ENCODE measurements at regions not wholly inside any gene's neighbourhood (a gene's known extent, or its start where the extent isn't known, plus 50 kb on each side); places are given as distances from the start of the nearest gene placed in this dataset.

DNA sequence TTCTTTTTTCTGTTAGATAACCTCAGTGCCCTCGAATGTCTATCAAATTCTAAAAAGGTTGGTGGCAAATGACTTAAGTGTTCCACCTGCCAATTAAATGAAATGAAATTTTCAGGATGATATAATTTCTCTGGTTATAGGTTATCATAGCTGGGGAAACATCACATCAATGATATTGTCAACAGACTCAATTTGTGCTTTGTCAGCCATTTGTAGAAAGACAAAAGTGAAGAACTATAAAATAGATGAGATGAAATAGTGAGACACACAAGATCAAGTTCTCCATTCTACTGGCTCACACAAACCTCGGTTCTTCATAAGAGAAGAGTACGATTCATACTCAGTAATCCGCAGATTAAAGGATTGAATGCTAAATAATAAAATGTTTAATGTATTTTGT lies 1443.2 kb upstream of the FLRT2 start:
- no peak overlapping the region for H3K27ac ChIP-seq (ENCODE audit: low read depth in 1 of 2, low read length in 2 of 2)
- no peaks in the 10 kb centered on the region for H3K4me1 ChIP-seq (ENCODE audit: control insufficient read depth in 1 of 2, insufficient read depth in 2 of 2, low read length in 2 of 2)
- H3K4me2 ChIP-seq (replicated peaks; ENCODE audit: extremely low read depth, low read length, poor library complexity, severe bottlenecking), result no peak overlapping the region
- H3K27me3 ChIP-seq (ENCODE audit: control insufficient read depth in 2 of 2, insufficient read depth in 2 of 2, low read length in 2 of 2), result no peaks in the 10 kb centered on the region
- no peak overlapping the region for H3K27ac Mint-ChIP-seq
- no CpG with 5 or more reads among the region's 4 CpGs for WGBS (ENCODE audit: insufficient coverage)
- TF ChIP-seq, protein P1, sequence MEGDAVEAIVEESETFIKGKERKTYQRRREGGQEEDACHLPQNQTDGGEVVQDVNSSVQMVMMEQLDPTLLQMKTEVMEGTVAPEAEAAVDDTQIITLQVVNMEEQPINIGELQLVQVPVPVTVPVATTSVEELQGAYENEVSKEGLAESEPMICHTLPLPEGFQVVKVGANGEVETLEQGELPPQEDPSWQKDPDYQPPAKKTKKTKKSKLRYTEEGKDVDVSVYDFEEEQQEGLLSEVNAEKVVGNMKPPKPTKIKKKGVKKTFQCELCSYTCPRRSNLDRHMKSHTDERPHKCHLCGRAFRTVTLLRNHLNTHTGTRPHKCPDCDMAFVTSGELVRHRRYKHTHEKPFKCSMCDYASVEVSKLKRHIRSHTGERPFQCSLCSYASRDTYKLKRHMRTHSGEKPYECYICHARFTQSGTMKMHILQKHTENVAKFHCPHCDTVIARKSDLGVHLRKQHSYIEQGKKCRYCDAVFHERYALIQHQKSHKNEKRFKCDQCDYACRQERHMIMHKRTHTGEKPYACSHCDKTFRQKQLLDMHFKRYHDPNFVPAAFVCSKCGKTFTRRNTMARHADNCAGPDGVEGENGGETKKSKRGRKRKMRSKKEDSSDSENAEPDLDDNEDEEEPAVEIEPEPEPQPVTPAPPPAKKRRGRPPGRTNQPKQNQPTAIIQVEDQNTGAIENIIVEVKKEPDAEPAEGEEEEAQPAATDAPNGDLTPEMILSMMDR (IDR thresholded peaks at IDR 0.05), result no peak
- H3K4me3 Mint-ChIP-seq, result no peak overlapping the region
- peaks cover 0 to 19% of the 10 kb centered on the region in 2 donors for H3K9me3 ChIP-seq (replicated peaks in 1 of 2; ENCODE audit: control insufficient read depth in 1 of 2, insufficient read depth in 1 of 2, low read length in 2 of 2)
- H3K4me1 Mint-ChIP-seq, result no peaks in the 10 kb centered on the region
- no peaks in the 10 kb centered on the region for H3K27me3 Mint-ChIP-seq (ENCODE audit: low read depth in 3 of 3)
- intact Hi-C loops (cut with micrococcal nuclease), result no loop called here
- H4K20me1 ChIP-seq (ENCODE audit: insufficient read depth, low read length), result no peaks in the 10 kb centered on the region
- H3K79me2 ChIP-seq (ENCODE audit: insufficient read depth, low read length), result no peaks in the 10 kb centered on the region
- no peak for DNase-seq
- H3K9me3 Mint-ChIP-seq, result peaks cover 0 to 14% (median 2%) of the 10 kb centered on the region in 7 donors
- no peaks in the 10 kb centered on the region for H3K36me3 ChIP-seq (replicated peaks in 1 of 2; ENCODE audit: control insufficient read depth in 1 of 2, insufficient read depth in 2 of 2, low read length in 2 of 2)
- H3K9ac ChIP-seq (ENCODE audit: insufficient read depth, low read length, poor library complexity, severe bottlenecking), result no peak overlapping the region
- no peak overlapping the region for H2AFZ ChIP-seq (ENCODE audit: insufficient read depth, low read depth, low read length, poor library complexity, severe bottlenecking)
- H3K4me3 ChIP-seq (replicated peaks in 1 of 3; ENCODE audit: low read depth in 2 of 3, low read length in 3 of 3), result no peak overlapping the region
- H3K36me3 Mint-ChIP-seq, result no peaks in the 10 kb centered on the region

DNA sequence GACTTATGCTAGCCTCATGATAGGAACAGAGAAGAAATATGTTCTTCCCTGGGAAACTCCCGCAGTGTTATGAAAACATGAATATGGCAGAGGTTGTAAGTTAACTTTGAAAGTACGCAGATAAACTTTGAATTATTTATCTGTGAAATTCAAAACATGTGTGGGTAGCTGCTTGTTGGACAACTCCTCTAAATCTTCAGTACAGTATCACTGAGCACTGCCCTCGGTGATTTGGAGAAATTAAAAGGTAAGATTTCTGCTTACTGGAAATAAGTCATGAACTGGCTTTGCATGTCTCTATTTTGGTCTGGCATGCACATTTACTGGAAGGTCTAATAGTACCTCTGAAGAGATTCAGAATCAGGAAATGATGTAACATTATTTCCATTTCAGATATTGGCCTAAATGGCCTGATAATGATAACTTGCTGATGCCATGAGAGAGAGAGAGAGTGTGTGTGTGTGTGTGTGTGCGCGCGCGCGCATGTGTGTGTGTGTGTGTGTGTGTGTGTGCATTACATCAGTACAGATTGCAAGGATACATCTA lies 1441.9 kb upstream of the FLRT2 start:
- no peak overlapping the region for H3K4me3 ChIP-seq (replicated peaks in 1 of 3; ENCODE audit: low read depth in 2 of 3, low read length in 3 of 3)
- peaks cover 0 to 15% (median 2%) of the 10 kb centered on the region in 7 donors for H3K9me3 Mint-ChIP-seq
- H3K9ac ChIP-seq (ENCODE audit: insufficient read depth, low read length, poor library complexity, severe bottlenecking), result no peak overlapping the region
- no peaks in the 10 kb centered on the region for H3K79me2 ChIP-seq (ENCODE audit: insufficient read depth, low read length)
- H3K27me3 Mint-ChIP-seq (ENCODE audit: low read depth in 3 of 3), result no peaks in the 10 kb centered on the region
- no peak overlapping the region for H3K27ac Mint-ChIP-seq
- H2AFZ ChIP-seq (ENCODE audit: insufficient read depth, low read depth, low read length, poor library complexity, severe bottlenecking), result no peak overlapping the region
- no peaks in the 10 kb centered on the region for H3K4me1 ChIP-seq (ENCODE audit: control insufficient read depth in 1 of 2, insufficient read depth in 2 of 2, low read length in 2 of 2)
- no peaks in the 10 kb centered on the region for H4K20me1 ChIP-seq (ENCODE audit: insufficient read depth, low read length)
- H3K27ac ChIP-seq (ENCODE audit: low read depth in 1 of 2, low read length in 2 of 2), result no peak overlapping the region
- no peaks in the 10 kb centered on the region for H3K36me3 ChIP-seq (replicated peaks in 1 of 2; ENCODE audit: control insufficient read depth in 1 of 2, insufficient read depth in 2 of 2, low read length in 2 of 2)
- no CpG with 5 or more reads among the region's 8 CpGs for WGBS (ENCODE audit: insufficient coverage)
- TF ChIP-seq, protein P1 (IDR thresholded peaks at IDR 0.05), result no peak
- H3K4me1 Mint-ChIP-seq, result no peaks in the 10 kb centered on the region
- H3K4me2 ChIP-seq (replicated peaks; ENCODE audit: extremely low read depth, low read length, poor library complexity, severe bottlenecking), result no peak overlapping the region
- intact Hi-C loops (cut with micrococcal nuclease), result no loop called here
- peaks cover 0 to 19% of the 10 kb centered on the region in 2 donors for H3K9me3 ChIP-seq (replicated peaks in 1 of 2; ENCODE audit: control insufficient read depth in 1 of 2, insufficient read depth in 1 of 2, low read length in 2 of 2)
- H3K36me3 Mint-ChIP-seq, result no peaks in the 10 kb centered on the region
- no peaks in the 10 kb centered on the region for H3K27me3 ChIP-seq (ENCODE audit: control insufficient read depth in 2 of 2, insufficient read depth in 2 of 2, low read length in 2 of 2)
- no peak overlapping the region for H3K4me3 Mint-ChIP-seq
- DNase-seq, result no peak

Measured in CD14-positive monocyte (primary cell).